HCT116 (cell line): ENCODE measurements at regions not wholly inside any gene's neighbourhood (a gene's known extent, or its start where the extent isn't known, plus 50 kb on each side); places are given as distances from the start of the nearest gene placed in this dataset.

Experiments
- ATAC-seq: fragments of 200-7000 bp; cut with Tn5 transposase; 2 replicates; pipeline ENCODE4 v1.9.1; 2020; ENCODE audit warnings: mild to moderate bottlenecking, moderate library complexity
- BruUV-seq: library from RNA; stranded (reverse); fragments of 400-500 nt; replicated peaks from 2 replicates; lab custom pipeline; 2021; lab: Mats Ljungman, UMichigan
- CTCF ChIA-PET: fragments of 300-600 bp; sonication (Branson Sonifier 250); formaldehyde crosslinking; loops from one replicate; lab custom pipeline; 2021; ENCODE audit warnings: antibody characterized with exemption; lab: Charles Lee
- POLR2A ChIA-PET: fragments of 300-600, 350-600 bp; sonication (Branson Sonifier 250); formaldehyde crosslinking; loops from one replicate; lab custom pipeline; 2021; ENCODE audit warnings: antibody characterized with exemption; lab: Charles Lee
- RAD21 ChIA-PET, 2 experiments: fragments of 300-600 bp; sonication (Branson Sonifier 250); formaldehyde crosslinking; loops; one replicate each; lab custom pipeline; 2023; ENCODE audit warnings: low total read pairs in 2 of 2; ENCODE audit not compliant: uncharacterized antibody in 2 of 2, unreplicated experiment in 2 of 2, low non-redundant PET in 1 of 2; lab: Charles Lee
- DNase-seq: peaks from one replicate; pipeline ENCODE4 v3.0.0-alpha.2; 2010; ENCODE audit warnings: low read depth, low spot score
- H2AFZ ChIP-seq: fragments of 200-600 bp; shearing (Covaris generic), sonication (generic); 2 replicates; pipeline ENCODE4 v1.6.1; 2017; ENCODE audit warnings: low read depth, mixed run types, mixed read lengths, antibody characterized with exemption, low read length; ENCODE audit not compliant: poor library complexity, severe bottlenecking
- H3K27ac ChIP-seq: 2 replicates; pipeline ENCODE4 v1.5.1; 2012; ENCODE audit warnings: low read depth, low read length
- H3K27me3 ChIP-seq: fragments of 200-600 bp; sonication (generic); 2 replicates; pipeline ENCODE4 v1.6.1; 2016; ENCODE audit warnings: mixed run types, low read length, mixed read lengths; ENCODE audit not compliant: insufficient read depth
- H3K36me3 ChIP-seq, 2 experiments: fragments of 200-500 bp in 1 of 2; fragments of 200-600 bp in 1 of 2; sonication (Bioruptor generic) in 1 of 2; sonication (generic) in 1 of 2; 2 replicates each; pipeline versions ENCODE4 v1.5.1 to v1.6.1; 2014 to 2016; ENCODE audit warnings: low read length in 2 of 2, inconsistent platforms in 1 of 2, mixed read lengths in 1 of 2, mixed run types in 1 of 2; ENCODE audit not compliant: insufficient read depth in 2 of 2, control insufficient read depth in 1 of 2
- H3K4me1 ChIP-seq, 2 experiments: fragments of 200-600 bp in 1 of 2; sonication (generic) in 1 of 2; 2 replicates each; pipeline versions ENCODE4 v1.5.1 to v1.6.1; 2012 to 2017; ENCODE audit warnings: low read length in 2 of 2, inconsistent platforms in 1 of 2, mild to moderate bottlenecking in 1 of 2, mixed read lengths in 1 of 2, mixed run types in 1 of 2, moderate library complexity in 1 of 2; ENCODE audit not compliant: insufficient read depth in 2 of 2, control insufficient read depth in 1 of 2
- H3K4me2 ChIP-seq: fragments of 200-600 bp; sonication (generic); 2 replicates; pipeline ENCODE4 v1.6.1; 2017; ENCODE audit warnings: mixed run types, low read length, mixed read lengths
- H3K4me3 ChIP-seq, 2 experiments: fragments of 200-600 bp in 1 of 2; sonication (generic) in 1 of 2; replicated peaks in 1 of 2; 2 replicates each; pipeline ENCODE4 v1.5.1; 2011 to 2016; ENCODE audit warnings: low read length in 2 of 2, control low read depth in 1 of 2, low read depth in 1 of 2, mild to moderate bottlenecking in 1 of 2, mixed read lengths in 1 of 2, mixed run types in 1 of 2
- H3K79me2 ChIP-seq: fragments of 200-600 bp; sonication (generic); 2 replicates; pipeline ENCODE4 v1.6.1; 2017; ENCODE audit warnings: mild to moderate bottlenecking, mixed run types, low read length, moderate library complexity, mixed read lengths; ENCODE audit not compliant: insufficient read depth
- H3K9ac ChIP-seq: fragments of 200-600 bp; sonication (generic); 2 replicates; pipeline ENCODE4 v1.6.1; 2016; ENCODE audit warnings: low read length, mixed read lengths
- H3K9me2 ChIP-seq: fragments of 200-600 bp; sonication (generic), shearing (Covaris generic); 2 replicates; pipeline ENCODE4 v1.6.1; 2017; ENCODE audit warnings: mixed run types, mild to moderate bottlenecking, moderate library complexity; ENCODE audit not compliant: insufficient read depth
- H3K9me3 ChIP-seq, 2 experiments: fragments of 200-500 bp in 1 of 2; fragments of 200-600 bp in 1 of 2; sonication (Bioruptor generic) in 1 of 2; sonication (generic) in 1 of 2; 2 replicates each; pipeline ENCODE4 v1.6.1; 2014 to 2017; ENCODE audit warnings: low read length in 2 of 2, mixed read lengths in 2 of 2, inconsistent platforms in 1 of 2, low read depth in 1 of 2, mild to moderate bottlenecking in 1 of 2, mixed run types in 1 of 2, moderate library complexity in 1 of 2; ENCODE audit not compliant: control insufficient read depth in 1 of 2, insufficient read depth in 1 of 2
- H4K20me1 ChIP-seq: fragments of 200-600 bp; sonication (generic), shearing (Covaris generic); 2 replicates; pipeline ENCODE4 v1.6.1; 2017; ENCODE audit warnings: mixed run types, mild to moderate bottlenecking, moderate library complexity; ENCODE audit not compliant: insufficient read depth
- CBX3 ChIP-seq: IDR thresholded peaks from 2 replicates; pipeline ENCODE4 v1.6.1; 2012; ENCODE audit warnings: low read depth
- CEBPB ChIP-seq: IDR thresholded peaks from 2 replicates; pipeline ENCODE4 v1.6.1; 2012; ENCODE audit warnings: low read depth
- EGR1 ChIP-seq: IDR thresholded peaks from 2 replicates; pipeline ENCODE4 v1.6.1; 2012; ENCODE audit warnings: low read depth
- ELF1 ChIP-seq: IDR thresholded peaks from 2 replicates; pipeline ENCODE4 v1.6.1; 2012; ENCODE audit warnings: low read depth, borderline replicate concordance
- EZH2phosphoT487 ChIP-seq: fragments of 200-600 bp; IDR thresholded peaks from 2 replicates; pipeline ENCODE4 v1.6.1; 2018; ENCODE audit warnings: antibody characterized with exemption, borderline replicate concordance
- FOSL1 ChIP-seq: IDR thresholded peaks from 2 replicates; pipeline ENCODE4 v1.6.1; 2012; ENCODE audit warnings: low read depth
- JUND ChIP-seq: IDR thresholded peaks from 2 replicates; pipeline ENCODE4 v1.6.1; 2012
- POLR2A ChIP-seq: IDR thresholded peaks from 2 replicates; pipeline ENCODE4 v1.7.0; 2011; ENCODE audit warnings: borderline replicate concordance; ENCODE audit not compliant: insufficient read depth, insufficient read length; ENCODE audit errors: extremely low read depth
- POLR2AphosphoS5 ChIP-seq: IDR thresholded peaks from 2 replicates; pipeline ENCODE4 v1.6.1; 2011; ENCODE audit warnings: mild to moderate bottlenecking, low read depth, low read length, moderate library complexity
- SIN3A ChIP-seq: IDR thresholded peaks from 2 replicates; pipeline ENCODE4 v1.6.1; 2012; ENCODE audit warnings: low read depth
- SP1 ChIP-seq: IDR thresholded peaks from 2 replicates; pipeline ENCODE4 v1.6.1; 2012; ENCODE audit warnings: low read depth
- SRF ChIP-seq: IDR thresholded peaks from 2 replicates; pipeline ENCODE4 v1.6.1; 2012; ENCODE audit warnings: low read depth
- TCF7L2 ChIP-seq: IDR thresholded peaks from 2 replicates; pipeline ENCODE4 v1.7.0; 2011; ENCODE audit warnings: borderline replicate concordance, inconsistent platforms; ENCODE audit not compliant: insufficient read depth, insufficient read length; ENCODE audit errors: extremely low read depth
- YY1 ChIP-seq: IDR thresholded peaks from 2 replicates; pipeline ENCODE4 v1.6.1; 2011; ENCODE audit warnings: low read length, low read depth, moderate library complexity, mild to moderate bottlenecking; ENCODE audit not compliant: insufficient replicate concordance; ENCODE audit errors: extremely low read depth
- ZFX ChIP-seq: fragments of 450-650 bp; IDR thresholded peaks from 2 replicates; pipeline ENCODE4 v1.6.1; 2017
- ZNF274 ChIP-seq: fragments of 200-500 bp; sonication (Bioruptor generic); IDR thresholded peaks from 2 replicates; pipeline ENCODE4 v1.6.1; 2014; ENCODE audit warnings: mild to moderate bottlenecking, low read depth, low read length, inconsistent platforms
- intact Hi-C: fragments of 100-400 bp; cut with micrococcal nuclease; formaldehyde crosslinking; loops from 2 replicates; pipeline ENCODE4 v1.10.0; 2022
- TF ChIP-seq, protein P1 (sequence below): IDR thresholded peaks from 2 replicates; pipeline ENCODE4 v1.6.1; 2012; ENCODE audit warnings: low read depth
- TF ChIP-seq, protein P2 (sequence below): IDR thresholded peaks from 2 replicates; pipeline ENCODE4 v1.6.1; 2012
- TF ChIP-seq, protein P3 (sequence below): IDR thresholded peaks from 2 replicates; pipeline ENCODE4 v1.6.1; 2011; ENCODE audit warnings: mild to moderate bottlenecking, low read length, moderate library complexity; ENCODE audit not compliant: insufficient replicate concordance; ENCODE audit errors: extremely low read depth
- TF ChIP-seq, protein P4 (sequence below), 3 experiments: fragments of 200-600 bp in 1 of 3; sonication (generic) in 1 of 3; IDR thresholded peaks in 2 of 3; conservative IDR thresholded peaks in 1 of 3; 2 replicates each; pipeline ENCODE4 v1.5.1; 2012 to 2017; ENCODE audit warnings: low read depth in 2 of 3, low read length in 2 of 3, antibody characterized with exemption in 1 of 3, borderline replicate concordance in 1 of 3, control low read depth in 1 of 3, mild to moderate bottlenecking in 1 of 3, mixed read lengths in 1 of 3, mixed run types in 1 of 3, moderate library complexity in 1 of 3; ENCODE audit not compliant: insufficient read depth in 1 of 3

DNA sequence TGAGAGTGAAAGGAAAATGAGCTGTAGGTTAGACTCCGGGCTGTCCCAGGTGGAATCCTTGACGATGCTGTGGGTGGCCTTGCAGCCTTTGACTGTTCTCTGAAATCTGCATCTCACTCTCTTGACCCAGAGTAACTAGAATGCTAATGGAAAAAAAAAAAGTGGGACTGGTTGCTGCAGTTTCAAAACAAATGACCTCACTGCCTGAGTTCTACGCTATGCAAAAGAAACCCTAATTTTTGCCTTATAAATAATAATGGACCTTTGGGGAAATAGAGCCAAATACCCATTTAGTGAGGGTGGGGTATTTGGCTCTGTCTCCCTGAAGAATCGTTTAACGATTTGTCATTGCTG, 309.7 kb upstream of the C2CD4B start:
- no peaks in the 10 kb centered on the region for H4K20me1 ChIP-seq
- no peaks in the 10 kb centered on the region for H3K36me3 ChIP-seq
- no peak overlapping the region for H2AFZ ChIP-seq
- H3K79me2 ChIP-seq = no peaks in the 10 kb centered on the region
- peaks cover 10 to 29% of the 10 kb centered on the region in 2 experiments for H3K4me1 ChIP-seq
- TF ChIP-seq, protein P1, sequence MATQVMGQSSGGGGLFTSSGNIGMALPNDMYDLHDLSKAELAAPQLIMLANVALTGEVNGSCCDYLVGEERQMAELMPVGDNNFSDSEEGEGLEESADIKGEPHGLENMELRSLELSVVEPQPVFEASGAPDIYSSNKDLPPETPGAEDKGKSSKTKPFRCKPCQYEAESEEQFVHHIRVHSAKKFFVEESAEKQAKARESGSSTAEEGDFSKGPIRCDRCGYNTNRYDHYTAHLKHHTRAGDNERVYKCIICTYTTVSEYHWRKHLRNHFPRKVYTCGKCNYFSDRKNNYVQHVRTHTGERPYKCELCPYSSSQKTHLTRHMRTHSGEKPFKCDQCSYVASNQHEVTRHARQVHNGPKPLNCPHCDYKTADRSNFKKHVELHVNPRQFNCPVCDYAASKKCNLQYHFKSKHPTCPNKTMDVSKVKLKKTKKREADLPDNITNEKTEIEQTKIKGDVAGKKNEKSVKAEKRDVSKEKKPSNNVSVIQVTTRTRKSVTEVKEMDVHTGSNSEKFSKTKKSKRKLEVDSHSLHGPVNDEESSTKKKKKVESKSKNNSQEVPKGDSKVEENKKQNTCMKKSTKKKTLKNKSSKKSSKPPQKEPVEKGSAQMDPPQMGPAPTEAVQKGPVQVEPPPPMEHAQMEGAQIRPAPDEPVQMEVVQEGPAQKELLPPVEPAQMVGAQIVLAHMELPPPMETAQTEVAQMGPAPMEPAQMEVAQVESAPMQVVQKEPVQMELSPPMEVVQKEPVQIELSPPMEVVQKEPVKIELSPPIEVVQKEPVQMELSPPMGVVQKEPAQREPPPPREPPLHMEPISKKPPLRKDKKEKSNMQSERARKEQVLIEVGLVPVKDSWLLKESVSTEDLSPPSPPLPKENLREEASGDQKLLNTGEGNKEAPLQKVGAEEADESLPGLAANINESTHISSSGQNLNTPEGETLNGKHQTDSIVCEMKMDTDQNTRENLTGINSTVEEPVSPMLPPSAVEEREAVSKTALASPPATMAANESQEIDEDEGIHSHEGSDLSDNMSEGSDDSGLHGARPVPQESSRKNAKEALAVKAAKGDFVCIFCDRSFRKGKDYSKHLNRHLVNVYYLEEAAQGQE = no peak
- no peak for TF ChIP-seq JUND
- no peak for TF ChIP-seq EZH2phosphoT487
- TF ChIP-seq POLR2A = no peak
- TF ChIP-seq, protein P2, sequence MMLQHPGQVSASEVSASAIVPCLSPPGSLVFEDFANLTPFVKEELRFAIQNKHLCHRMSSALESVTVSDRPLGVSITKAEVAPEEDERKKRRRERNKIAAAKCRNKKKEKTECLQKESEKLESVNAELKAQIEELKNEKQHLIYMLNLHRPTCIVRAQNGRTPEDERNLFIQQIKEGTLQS = no peak
- no peak for TF ChIP-seq CBX3
- no peak for TF ChIP-seq CEBPB
- TF ChIP-seq ZFX = no peak
- TF ChIP-seq POLR2AphosphoS5 = no peak
- no peak for TF ChIP-seq ZNF274
- no peak for TF ChIP-seq ELF1
- TF ChIP-seq SP1 = no peak
- no peak for TF ChIP-seq SRF
- TF ChIP-seq, protein P3, sequence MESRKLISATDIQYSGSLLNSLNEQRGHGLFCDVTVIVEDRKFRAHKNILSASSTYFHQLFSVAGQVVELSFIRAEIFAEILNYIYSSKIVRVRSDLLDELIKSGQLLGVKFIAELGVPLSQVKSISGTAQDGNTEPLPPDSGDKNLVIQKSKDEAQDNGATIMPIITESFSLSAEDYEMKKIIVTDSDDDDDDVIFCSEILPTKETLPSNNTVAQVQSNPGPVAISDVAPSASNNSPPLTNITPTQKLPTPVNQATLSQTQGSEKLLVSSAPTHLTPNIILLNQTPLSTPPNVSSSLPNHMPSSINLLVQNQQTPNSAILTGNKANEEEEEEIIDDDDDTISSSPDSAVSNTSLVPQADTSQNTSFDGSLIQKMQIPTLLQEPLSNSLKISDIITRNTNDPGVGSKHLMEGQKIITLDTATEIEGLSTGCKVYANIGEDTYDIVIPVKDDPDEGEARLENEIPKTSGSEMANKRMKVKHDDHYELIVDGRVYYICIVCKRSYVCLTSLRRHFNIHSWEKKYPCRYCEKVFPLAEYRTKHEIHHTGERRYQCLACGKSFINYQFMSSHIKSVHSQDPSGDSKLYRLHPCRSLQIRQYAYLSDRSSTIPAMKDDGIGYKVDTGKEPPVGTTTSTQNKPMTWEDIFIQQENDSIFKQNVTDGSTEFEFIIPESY = no peak
- no peak for TF ChIP-seq FOSL1
- TF ChIP-seq, protein P4, sequence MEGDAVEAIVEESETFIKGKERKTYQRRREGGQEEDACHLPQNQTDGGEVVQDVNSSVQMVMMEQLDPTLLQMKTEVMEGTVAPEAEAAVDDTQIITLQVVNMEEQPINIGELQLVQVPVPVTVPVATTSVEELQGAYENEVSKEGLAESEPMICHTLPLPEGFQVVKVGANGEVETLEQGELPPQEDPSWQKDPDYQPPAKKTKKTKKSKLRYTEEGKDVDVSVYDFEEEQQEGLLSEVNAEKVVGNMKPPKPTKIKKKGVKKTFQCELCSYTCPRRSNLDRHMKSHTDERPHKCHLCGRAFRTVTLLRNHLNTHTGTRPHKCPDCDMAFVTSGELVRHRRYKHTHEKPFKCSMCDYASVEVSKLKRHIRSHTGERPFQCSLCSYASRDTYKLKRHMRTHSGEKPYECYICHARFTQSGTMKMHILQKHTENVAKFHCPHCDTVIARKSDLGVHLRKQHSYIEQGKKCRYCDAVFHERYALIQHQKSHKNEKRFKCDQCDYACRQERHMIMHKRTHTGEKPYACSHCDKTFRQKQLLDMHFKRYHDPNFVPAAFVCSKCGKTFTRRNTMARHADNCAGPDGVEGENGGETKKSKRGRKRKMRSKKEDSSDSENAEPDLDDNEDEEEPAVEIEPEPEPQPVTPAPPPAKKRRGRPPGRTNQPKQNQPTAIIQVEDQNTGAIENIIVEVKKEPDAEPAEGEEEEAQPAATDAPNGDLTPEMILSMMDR (IDR thresholded peaks at IDR 0.05 in 2 of 3, conservative IDR thresholded peaks at IDR 0.05 in 1 of 3; ENCODE audit: borderline replicate concordance in 1 of 3, insufficient read depth in 1 of 3, low read depth in 2 of 3, low read length in 2 of 3) = no peak
- TF ChIP-seq SIN3A = no peak
- no peak for TF ChIP-seq EGR1
- no peak for TF ChIP-seq YY1
- TF ChIP-seq TCF7L2 = no peak
- TF ChIP-seq, all 23 proteins: peak for 0
- no peak overlapping the region for H3K4me3 ChIP-seq
- H3K9me3 ChIP-seq = no peaks in the 10 kb centered on the region
- BruUV-seq = no TSS peak
- DNase-seq = no peak
- no peak overlapping the region for H3K4me2 ChIP-seq
- H3K9ac ChIP-seq = no peak overlapping the region
- ChIA-PET CTCF (no interaction called here), RAD21 (no interaction called here), POLR2A (no interaction called here)
- H3K27me3 ChIP-seq = no peaks in the 10 kb centered on the region
- no peak overlapping the region for H3K27ac ChIP-seq
- intact Hi-C loops = no loop called here
- no peaks in the 10 kb centered on the region for H3K9me2 ChIP-seq
- no peak for ATAC-seq
